Thoracic aorta (tissue), 2 donors: ENCODE measurements at regions not wholly inside any gene's neighbourhood (a gene's known extent, or its start where the extent isn't known, plus 50 kb on each side); places are given as distances from the start of the nearest gene placed in this dataset.

Experiments used
- ATAC-seq: fragments of 150-250 bp; one replicate; pipeline ENCODE4 v1.8.0; 2017; ENCODE audit warnings: low read depth; ENCODE audit not compliant: insufficient number of reproducible peaks, low FRiP score
- DNase-seq: peaks from one replicate; pipeline ENCODE4 v3.0.0-alpha.2; 2020; ENCODE audit warnings: low spot score
- H3K27ac ChIP-seq, 2 donors: fragments of 200-600 bp; sonication (generic); 1 replicate in 1 of 2; 2 replicates in 1 of 2; pipeline ENCODE4 v1.5.1; 2016; ENCODE audit warnings: mild to moderate bottlenecking in 2 of 2, moderate library complexity in 2 of 2
- H3K27me3 ChIP-seq: fragments of 200-600 bp; sonication (generic); replicated peaks from 2 replicates; pipeline ENCODE4 v1.6.0; 2016; ENCODE audit warnings: mild to moderate bottlenecking; ENCODE audit not compliant: insufficient read depth
- H3K36me3 ChIP-seq: fragments of 200-600 bp; sonication (generic); one replicate; pipeline ENCODE4 v1.5.1; 2016
- H3K4me1 ChIP-seq, 2 donors: fragments of 200-600 bp; sonication (generic); 1 replicate in 1 of 2; 2 replicates in 1 of 2; pipeline versions ENCODE4 v1.5.1 to v1.6.0; 2016; ENCODE audit warnings: low read depth in 2 of 2, mild to moderate bottlenecking in 1 of 2; ENCODE audit not compliant: control insufficient read depth in 1 of 2
- H3K4me3 ChIP-seq: fragments of 200-600 bp; sonication (generic); 2 replicates; pipeline ENCODE4 v1.5.1; 2016; ENCODE audit warnings: mild to moderate bottlenecking
- H3K9me3 ChIP-seq: fragments of 200-600 bp; sonication (generic); 2 replicates; pipeline ENCODE4 v1.5.1; 2016
- CTCF ChIP-seq: fragments of 200-600 bp; sonication (generic); IDR thresholded peaks from one replicate; pipeline ENCODE4 v1.5.1; 2019; ENCODE audit warnings: antibody characterized with exemption

- TF ChIP-seq CTCF: no peak
- no peak overlapping the region for H3K27ac ChIP-seq
- H3K27me3 ChIP-seq: no peaks in the 10 kb centered on the region
- ATAC-seq (no peak), DNase-seq (no peak)
- H3K4me1 ChIP-seq: no peaks in the 10 kb centered on the region
- H3K9me3 ChIP-seq: no peaks in the 10 kb centered on the region
- H3K4me3 ChIP-seq: no peak overlapping the region
- no peaks in the 10 kb centered on the region for H3K36me3 ChIP-seq
These were observed 60.1 kb upstream of the SLC30A5 start for GRCh38 chr5:69033690-69034089.

GRCh38 chr5:69034898-69035297 is 58.9 kb upstream of the SLC30A5 start:
- Histone ChIP-seq H3K27ac (no peak overlapping the region), H3K27me3 (no peaks in the 10 kb centered on the region), H3K4me1 (no peaks in the 10 kb centered on the region), H3K36me3 (no peaks in the 10 kb centered on the region), H3K9me3 (no peaks in the 10 kb centered on the region), H3K4me3 (no peak overlapping the region)
- TF ChIP-seq CTCF: no peak
- no peak for DNase-seq
- no peak for ATAC-seq

GRCh38 chr5:69035665-69036064 is 58.1 kb upstream of the SLC30A5 start:
- Histone ChIP-seq H3K4me3 (no peak overlapping the region), H3K4me1 (no peaks in the 10 kb centered on the region), H3K27me3 (no peaks in the 10 kb centered on the region), H3K9me3 (no peaks in the 10 kb centered on the region), H3K36me3 (no peaks in the 10 kb centered on the region), H3K27ac (no peak overlapping the region)
- DNase-seq: no peak
- TF ChIP-seq CTCF: no peak
- ATAC-seq: no peak

GRCh38 chr5:69038539-69038938 is 55.3 kb upstream of the SLC30A5 start:
- H3K4me3 ChIP-seq: no peak overlapping the region
- no peak for ATAC-seq
- DNase-seq: no peak
- peaks cover 0 to 3% of the 10 kb centered on the region in 2 donors for H3K4me1 ChIP-seq
- no peaks in the 10 kb centered on the region for H3K27me3 ChIP-seq
- no peaks in the 10 kb centered on the region for H3K9me3 ChIP-seq
- H3K27ac ChIP-seq: no peak overlapping the region
- TF ChIP-seq CTCF: no peak
- no peaks in the 10 kb centered on the region for H3K36me3 ChIP-seq

- no peak for ATAC-seq
- DNase-seq: no peak
- no peak overlapping the region for H3K4me3 ChIP-seq
- no peaks in the 10 kb centered on the region for H3K27me3 ChIP-seq
- H3K9me3 ChIP-seq: no peaks in the 10 kb centered on the region
- peaks cover 0 to 4% of the 10 kb centered on the region in 2 donors for H3K4me1 ChIP-seq
- no peak for TF ChIP-seq CTCF
- no peak overlapping the region for H3K27ac ChIP-seq
- no peaks in the 10 kb centered on the region for H3K36me3 ChIP-seq
These were observed 54.0 kb upstream of the SLC30A5 start for GRCh38 chr5:69039829-69040228.
